SK-N-MC (cell line): ENCODE measurements at regions not wholly inside any gene's neighbourhood (a gene's known extent, or its start where the extent isn't known, plus 50 kb on each side); places are given as distances from the start of the nearest gene placed in this dataset.

Source experiments
- EZH2 ChIP-seq: fragments of 200-600 bp; sonication (generic); IDR thresholded peaks from one replicate; pipeline ENCODE4 v1.6.1; 2017; ENCODE audit warnings: antibody characterized with exemption
- FOXP2 ChIP-seq: optimal IDR thresholded peaks from 2 replicates; pipeline ENCODE3; 2011; ENCODE audit warnings: mild to moderate bottlenecking, moderate library complexity; ENCODE audit not compliant: insufficient read depth; ENCODE audit errors: extremely low read length, control extremely low read depth
- POLR2AphosphoS5 ChIP-seq: IDR thresholded peaks from 2 replicates; pipeline ENCODE4 v1.6.1; 2012; ENCODE audit warnings: mild to moderate bottlenecking, low read depth, low read length, borderline replicate concordance

- TF ChIP-seq EZH2 = no peak
- TF ChIP-seq POLR2AphosphoS5 = no peak
- no peak for TF ChIP-seq FOXP2
Observed at GRCh38 chr2:129604560-129604959, 374.9 kb upstream of the RAB6C start.
